ENCODE measurements at regions not wholly inside any gene's neighbourhood (a gene's known extent, or its start where the extent isn't known, plus 50 kb on each side); places are given as distances from the start of the nearest gene placed in this dataset.
"Not testable (repeated sequence)": the region's sequence is repeated elsewhere in the genome, so short reads cannot be mapped to it uniquely, and the experiment has no call there.

DNA sequence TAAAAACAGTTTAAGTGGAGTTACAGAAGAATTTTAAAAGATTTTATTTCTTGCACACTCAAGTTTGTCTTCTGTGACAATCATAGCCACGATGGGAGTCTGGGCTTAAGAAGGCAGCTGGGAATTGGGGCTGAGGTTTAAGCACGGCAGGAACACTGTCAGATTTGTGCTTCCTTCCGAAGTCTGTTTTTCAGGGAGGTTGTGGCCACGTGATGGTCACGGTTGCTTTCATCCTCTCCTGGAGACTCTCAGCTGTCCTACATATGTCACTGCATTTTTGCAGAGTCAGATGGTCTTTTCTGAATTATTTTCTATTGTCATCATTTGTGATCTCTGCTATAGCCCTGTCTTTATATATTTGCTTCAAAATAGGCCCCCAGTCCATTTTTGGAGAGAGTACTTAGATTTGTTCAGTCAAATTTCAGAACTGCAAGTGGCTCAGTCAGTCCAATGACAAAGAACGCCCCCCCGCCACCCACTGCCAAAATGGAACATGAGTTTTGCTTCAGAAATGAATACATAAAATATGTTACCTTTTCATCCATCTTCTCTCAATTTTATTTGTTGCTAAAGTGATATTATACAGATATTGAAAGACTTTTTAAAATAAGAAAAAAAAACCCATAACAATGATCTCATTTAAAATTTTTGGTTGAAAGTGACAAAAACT lies 111.8 kb upstream of the ZFP64 start:
- no peaks in the 10 kb centered on the region for H3K27me3 Mint-ChIP-seq
- no peak overlapping the region for H3K4me3 Mint-ChIP-seq
- H3K9me3 Mint-ChIP-seq (ENCODE audit: low read depth), result no peaks in the 10 kb centered on the region
- no peak overlapping the region for H3K27ac Mint-ChIP-seq
- H3K36me3 Mint-ChIP-seq, result no peaks in the 10 kb centered on the region
- H3K4me1 Mint-ChIP-seq (ENCODE audit: low read depth), result peaks cover 53% of the 10 kb centered on the region

DNA sequence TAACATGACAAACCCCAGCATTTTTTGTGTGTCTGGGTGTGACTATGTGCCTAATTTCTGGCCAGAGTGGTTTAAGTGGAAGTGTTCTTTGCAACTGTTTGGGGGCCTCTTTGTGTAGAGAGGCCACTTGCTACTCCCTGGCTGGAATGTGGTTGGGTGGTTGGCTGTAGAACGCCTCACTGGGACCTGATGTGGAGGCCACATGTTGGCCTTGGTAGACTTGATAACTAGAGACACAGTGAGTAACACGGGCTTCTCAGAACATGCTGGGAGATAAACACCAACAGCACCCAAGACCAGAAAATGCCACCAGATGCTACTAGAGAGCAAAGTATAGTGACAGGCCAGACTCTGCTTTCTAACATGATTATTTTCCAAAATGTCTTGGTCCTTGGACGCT lies 111.2 kb upstream of the ZFP64 start:
- H3K36me3 Mint-ChIP-seq, result no peaks in the 10 kb centered on the region
- H3K4me1 Mint-ChIP-seq (ENCODE audit: low read depth), result peaks cover 51% of the 10 kb centered on the region
- no peaks in the 10 kb centered on the region for H3K9me3 Mint-ChIP-seq (ENCODE audit: low read depth)
- no peak overlapping the region for H3K27ac Mint-ChIP-seq
- no peaks in the 10 kb centered on the region for H3K27me3 Mint-ChIP-seq
- H3K4me3 Mint-ChIP-seq, result no peak overlapping the region

DNA sequence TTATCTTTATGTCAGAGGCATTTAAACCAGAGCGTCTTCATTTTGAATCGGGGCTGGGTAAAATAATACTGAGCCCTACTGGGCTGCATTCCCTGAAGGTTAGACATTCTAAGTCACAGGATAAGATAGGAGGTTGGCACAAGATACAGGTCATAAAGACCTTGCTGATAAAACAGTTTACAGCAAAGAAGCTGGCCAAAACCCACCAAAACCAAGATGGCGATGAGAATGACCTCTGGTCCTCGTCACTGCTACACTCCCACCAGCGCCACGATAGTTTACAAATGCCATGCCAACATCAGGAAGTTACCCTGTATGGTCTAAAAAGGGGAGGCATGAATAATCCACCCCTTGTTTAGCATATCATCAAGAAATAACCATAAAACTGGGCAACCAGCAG lies 110.5 kb upstream of the ZFP64 start:
- H3K27me3 Mint-ChIP-seq; H3K36me3 Mint-ChIP-seq; H3K9me3 Mint-ChIP-seq (ENCODE audit: low read depth); H3K4me3 Mint-ChIP-seq: not testable (repeated sequence)
- H3K27ac Mint-ChIP-seq, result peak overlapping the region; percentile 74
- peaks cover 44% of the 10 kb centered on the region for H3K4me1 Mint-ChIP-seq (ENCODE audit: low read depth)

DNA sequence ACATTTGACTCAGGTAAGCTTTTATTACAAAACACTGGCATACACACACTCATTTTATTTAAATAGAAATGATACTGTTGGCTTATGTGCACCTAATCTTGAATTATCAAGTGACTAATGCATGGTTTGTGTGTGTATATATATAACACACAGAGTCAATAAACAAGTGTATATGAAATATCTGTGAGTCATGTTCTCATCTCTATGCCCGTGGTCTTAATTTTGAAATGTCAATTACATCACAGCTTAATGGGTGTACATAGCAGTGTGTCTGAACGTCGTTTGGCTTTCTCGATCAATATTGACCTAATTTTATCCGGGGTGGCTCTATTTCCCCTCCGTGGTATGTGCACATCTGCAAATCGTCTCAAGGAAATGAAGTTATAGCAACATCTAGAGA lies 104.0 kb upstream of the ZFP64 start:
- no peaks in the 10 kb centered on the region for H3K27me3 Mint-ChIP-seq
- no peak overlapping the region for H3K4me3 Mint-ChIP-seq
- H3K27ac Mint-ChIP-seq, result no peak overlapping the region
- H3K4me1 Mint-ChIP-seq (ENCODE audit: low read depth), result no peaks in the 10 kb centered on the region
- H3K36me3 Mint-ChIP-seq, result peaks cover 2% of the 10 kb centered on the region
- H3K9me3 Mint-ChIP-seq (ENCODE audit: low read depth), result peaks cover 8% of the 10 kb centered on the region

DNA sequence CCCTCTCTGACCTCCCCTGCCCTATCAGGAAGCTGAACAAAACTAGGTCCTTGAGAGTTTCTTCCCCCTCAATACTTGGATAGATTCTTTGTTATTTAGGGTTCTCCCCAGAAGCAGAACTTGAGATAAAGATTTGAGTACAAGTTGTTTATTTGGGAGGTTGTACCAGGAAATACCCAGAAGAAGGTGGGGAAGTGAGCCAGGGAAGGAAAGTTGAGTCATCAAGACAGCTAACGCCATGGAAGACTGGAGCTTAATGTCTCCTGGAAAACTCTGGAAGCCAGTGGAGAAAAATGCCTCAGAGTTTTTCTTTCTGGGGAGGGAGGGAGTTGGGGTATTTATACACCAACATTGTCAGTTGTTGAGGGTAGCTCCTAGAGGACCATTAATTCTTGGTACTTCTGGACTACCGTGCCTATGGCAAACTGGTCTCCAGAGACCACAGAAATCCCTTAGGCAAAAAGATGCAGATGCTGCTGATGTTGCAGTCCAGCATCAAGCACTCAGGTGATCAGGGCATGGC lies 102.6 kb upstream of the ZFP64 start:
- peaks cover 8% of the 10 kb centered on the region for H3K9me3 Mint-ChIP-seq (ENCODE audit: low read depth)
- no peak overlapping the region for H3K27ac Mint-ChIP-seq
- H3K4me3 Mint-ChIP-seq, result no peak overlapping the region
- peaks cover 2% of the 10 kb centered on the region for H3K36me3 Mint-ChIP-seq
- peaks cover 6% of the 10 kb centered on the region for H3K4me1 Mint-ChIP-seq (ENCODE audit: low read depth)
- H3K27me3 Mint-ChIP-seq, result no peaks in the 10 kb centered on the region

DNA sequence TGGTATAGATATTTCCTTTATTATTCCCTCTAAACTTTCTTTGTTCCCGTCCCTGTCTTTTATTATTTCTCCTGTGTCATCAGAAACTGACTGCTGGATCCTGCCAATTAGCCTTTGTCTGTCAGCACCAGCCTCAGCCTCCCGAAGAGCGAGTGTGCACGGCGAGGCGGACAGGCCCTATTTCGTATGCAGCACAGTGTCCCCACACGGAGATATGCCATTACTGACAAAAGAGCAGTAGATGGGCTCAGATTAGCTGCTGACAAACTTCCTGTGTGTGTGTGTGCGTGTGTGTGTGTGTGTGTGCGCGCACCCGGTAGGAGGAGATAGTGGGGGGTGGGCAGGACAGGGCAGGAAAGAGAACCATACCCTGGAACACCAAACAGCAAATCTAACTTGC lies 99.5 kb upstream of the ZFP64 start:
- Mint-ChIP-seq H3K4me3 (no peak overlapping the region), H3K9me3 (ENCODE audit: low read depth) (peaks cover 8% of the 10 kb centered on the region), H3K27ac (no peak overlapping the region), H3K27me3 (no peaks in the 10 kb centered on the region), H3K36me3 (peaks cover 2% of the 10 kb centered on the region), H3K4me1 (ENCODE audit: low read depth) (peaks cover 14% of the 10 kb centered on the region)

DNA sequence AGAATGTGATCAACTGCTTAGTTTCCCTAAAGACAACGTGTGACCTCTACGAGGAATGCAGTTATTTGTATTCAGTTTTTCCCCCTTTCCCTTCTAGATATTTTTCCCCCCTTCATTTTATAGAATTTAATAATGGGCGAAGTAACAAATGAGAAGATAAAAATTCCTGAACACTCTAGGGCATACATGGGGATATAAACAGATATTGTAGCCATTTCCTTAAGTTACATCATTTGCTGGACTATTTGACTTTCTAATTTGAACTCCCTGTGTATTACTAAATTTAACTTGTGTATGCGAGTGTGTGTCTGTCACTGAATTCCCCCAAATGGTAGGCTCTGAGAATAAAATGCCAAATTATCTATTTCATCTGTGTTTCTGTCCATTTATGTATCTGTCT lies 99.0 kb upstream of the ZFP64 start:
- peaks cover 8% of the 10 kb centered on the region for H3K9me3 Mint-ChIP-seq (ENCODE audit: low read depth)
- H3K27ac Mint-ChIP-seq, result no peak overlapping the region
- peaks cover 2% of the 10 kb centered on the region for H3K36me3 Mint-ChIP-seq
- peaks cover 14% of the 10 kb centered on the region for H3K4me1 Mint-ChIP-seq (ENCODE audit: low read depth)
- no peak overlapping the region for H3K4me3 Mint-ChIP-seq
- H3K27me3 Mint-ChIP-seq, result no peaks in the 10 kb centered on the region

DNA sequence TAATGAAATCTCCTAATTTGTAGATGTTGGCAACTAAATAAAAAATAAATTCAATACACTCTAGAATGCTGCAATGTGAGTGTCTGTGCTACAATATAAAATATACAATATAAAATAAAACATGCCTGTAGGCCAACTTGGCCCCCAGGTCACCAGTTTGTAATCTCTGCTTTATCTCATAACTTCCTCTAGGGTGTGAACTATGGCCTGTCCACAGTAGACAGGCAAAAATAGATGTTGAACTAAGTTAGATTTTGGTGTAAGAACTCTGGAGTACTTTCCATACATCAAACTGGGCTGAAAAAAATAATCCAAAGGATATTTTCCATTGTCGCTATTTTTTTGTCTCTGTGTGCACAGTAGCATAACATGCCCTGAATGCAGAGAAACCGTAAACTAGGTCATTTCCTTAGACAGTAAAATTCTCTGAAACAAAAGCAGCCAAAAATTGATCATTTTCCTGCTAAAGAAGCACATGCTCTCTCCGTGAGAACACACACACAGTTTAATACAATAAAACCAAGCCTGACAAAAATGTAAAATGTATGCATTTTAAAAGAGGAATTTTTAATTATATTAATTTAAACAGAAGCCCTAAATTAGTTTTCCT lies 98.5 kb upstream of the ZFP64 start:
- peaks cover 2% of the 10 kb centered on the region for H3K36me3 Mint-ChIP-seq
- no peak overlapping the region for H3K4me3 Mint-ChIP-seq
- H3K27me3 Mint-ChIP-seq, result no peaks in the 10 kb centered on the region
- H3K27ac Mint-ChIP-seq, result no peak overlapping the region
- peaks cover 8% of the 10 kb centered on the region for H3K9me3 Mint-ChIP-seq (ENCODE audit: low read depth)
- H3K4me1 Mint-ChIP-seq (ENCODE audit: low read depth), result peaks cover 14% of the 10 kb centered on the region

DNA sequence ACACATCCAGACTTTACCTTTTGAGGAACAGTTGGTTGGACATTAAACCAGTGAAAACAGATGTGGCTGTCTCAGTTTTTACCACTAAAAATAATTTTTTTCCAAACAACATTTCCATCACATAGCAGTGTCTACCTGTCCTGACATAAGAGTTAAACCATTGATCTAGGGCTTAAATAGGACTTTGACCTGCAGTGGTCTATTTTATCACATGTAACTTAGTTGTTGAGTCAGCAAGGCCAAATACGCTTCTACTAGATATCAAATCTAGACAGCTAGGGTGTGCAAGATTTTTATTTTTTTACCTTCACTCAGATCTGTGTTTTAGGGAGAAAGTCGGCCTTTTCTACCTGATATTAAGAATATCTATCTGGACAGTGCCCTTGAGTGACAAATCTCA lies 88.8 kb upstream of the ZFP64 start:
- no peaks in the 10 kb centered on the region for H3K36me3 Mint-ChIP-seq
- H3K4me1 Mint-ChIP-seq (ENCODE audit: low read depth), result no peaks in the 10 kb centered on the region
- no peak overlapping the region for H3K27ac Mint-ChIP-seq
- no peaks in the 10 kb centered on the region for H3K9me3 Mint-ChIP-seq (ENCODE audit: low read depth)
- peaks cover 5% of the 10 kb centered on the region for H3K27me3 Mint-ChIP-seq
- H3K4me3 Mint-ChIP-seq, result no peak overlapping the region

DNA sequence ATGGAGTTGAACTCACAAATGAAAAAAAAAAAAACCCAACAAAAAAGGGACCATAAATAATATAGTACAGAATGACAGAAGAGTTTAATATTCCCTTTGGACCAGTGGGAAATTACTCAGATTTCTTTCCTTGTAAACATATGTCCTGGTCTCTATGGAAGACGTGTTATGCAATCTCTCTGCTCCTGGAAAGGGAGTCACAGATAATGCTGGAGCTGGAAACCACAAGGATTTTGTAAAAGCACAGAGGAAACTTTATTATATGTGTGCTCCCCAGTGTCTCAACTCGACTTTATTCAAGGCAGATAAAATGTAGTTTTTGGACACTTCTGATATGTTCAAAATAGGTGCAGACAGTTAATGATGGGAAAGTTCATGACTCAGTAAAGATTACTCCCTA lies 88.1 kb upstream of the ZFP64 start:
- Mint-ChIP-seq H3K27ac (no peak overlapping the region), H3K27me3 (peaks cover 5% of the 10 kb centered on the region), H3K4me1 (ENCODE audit: low read depth) (no peaks in the 10 kb centered on the region), H3K9me3 (ENCODE audit: low read depth) (no peaks in the 10 kb centered on the region), H3K36me3 (no peaks in the 10 kb centered on the region), H3K4me3 (no peak overlapping the region)

DNA sequence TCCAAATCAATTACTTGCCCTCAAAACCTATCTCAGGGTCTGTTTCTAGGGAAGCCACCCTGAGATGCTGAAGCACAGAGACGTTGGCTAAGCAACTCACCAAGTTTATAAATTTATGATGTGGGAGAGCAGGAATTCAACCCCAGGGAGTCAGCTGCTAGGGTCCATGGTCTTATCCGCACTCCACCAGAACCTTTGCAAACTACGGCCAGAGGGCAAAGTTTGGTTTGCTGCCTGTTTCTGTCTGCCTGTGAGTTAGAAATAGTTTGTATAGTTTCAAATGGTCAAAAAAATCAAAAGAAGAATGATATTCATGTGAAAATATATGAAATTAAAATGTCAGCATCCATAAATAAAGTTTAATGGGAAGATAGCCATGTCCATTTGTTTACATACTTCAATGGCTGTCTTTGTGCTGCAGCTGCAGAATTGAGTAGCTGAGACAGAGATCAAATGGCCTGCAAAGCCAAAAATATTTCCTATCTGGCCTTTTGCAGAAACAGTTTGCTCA lies 83.7 kb upstream of the ZFP64 start:
- H3K4me3 Mint-ChIP-seq, result no peak overlapping the region
- H3K27me3 Mint-ChIP-seq, result no peaks in the 10 kb centered on the region
- no peak overlapping the region for H3K27ac Mint-ChIP-seq
- H3K9me3 Mint-ChIP-seq (ENCODE audit: low read depth), result no peaks in the 10 kb centered on the region
- H3K4me1 Mint-ChIP-seq (ENCODE audit: low read depth), result no peaks in the 10 kb centered on the region
- no peaks in the 10 kb centered on the region for H3K36me3 Mint-ChIP-seq

DNA sequence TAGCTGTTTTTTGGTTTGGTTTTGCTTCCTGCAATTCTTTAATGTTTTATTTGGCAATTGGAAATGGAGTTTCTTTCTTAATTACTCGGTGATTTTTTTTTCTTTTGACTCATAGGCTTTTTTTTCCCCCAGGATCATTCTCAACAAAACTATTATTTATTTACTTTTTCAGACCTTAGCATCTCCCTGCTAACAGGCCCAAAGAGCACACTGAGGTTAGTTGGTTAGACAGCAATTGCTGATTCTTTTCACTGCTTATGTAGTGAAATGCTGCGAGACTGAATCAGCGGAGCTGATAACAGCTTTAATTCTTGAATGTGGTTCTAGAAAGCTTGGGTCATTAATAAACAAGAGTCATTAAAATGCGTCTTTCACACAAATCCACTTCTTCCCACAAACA lies 79.1 kb upstream of the ZFP64 start:
- H3K4me1 Mint-ChIP-seq (ENCODE audit: low read depth), result peaks cover 2% of the 10 kb centered on the region
- no peak overlapping the region for H3K27ac Mint-ChIP-seq
- no peak overlapping the region for H3K4me3 Mint-ChIP-seq
- H3K27me3 Mint-ChIP-seq, result peaks cover 1% of the 10 kb centered on the region
- no peaks in the 10 kb centered on the region for H3K36me3 Mint-ChIP-seq
- no peaks in the 10 kb centered on the region for H3K9me3 Mint-ChIP-seq (ENCODE audit: low read depth)

DNA sequence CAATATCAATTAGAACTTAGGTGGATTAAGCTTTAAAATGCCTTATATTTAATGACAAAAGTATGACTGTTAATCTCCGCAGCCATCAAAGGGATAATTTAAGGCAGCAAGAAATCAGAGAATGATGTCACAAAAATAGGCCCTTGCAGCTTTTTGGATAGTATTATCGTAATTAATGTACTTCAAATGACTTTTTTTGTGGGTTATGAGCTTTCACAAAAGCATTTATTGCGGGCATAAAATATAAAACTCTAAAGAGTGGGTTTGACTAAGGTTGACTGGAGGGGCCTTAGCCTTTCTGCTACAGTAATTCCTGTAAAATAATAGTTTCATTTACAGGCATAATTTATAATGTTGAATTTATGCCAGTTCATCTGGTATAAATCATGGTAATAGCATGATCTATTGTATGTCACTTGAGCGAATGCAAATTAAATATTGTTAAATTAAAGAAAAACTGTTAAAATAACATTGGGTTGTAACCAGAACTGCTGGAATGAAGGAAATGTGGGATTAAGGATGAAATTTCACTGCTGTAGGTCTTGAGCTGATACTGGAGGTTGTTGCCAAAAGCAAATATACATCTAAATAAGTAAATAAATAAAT lies 78.5 kb upstream of the ZFP64 start:
- peaks cover 2% of the 10 kb centered on the region for H3K4me1 Mint-ChIP-seq (ENCODE audit: low read depth)
- no peaks in the 10 kb centered on the region for H3K36me3 Mint-ChIP-seq
- H3K27ac Mint-ChIP-seq, result no peak overlapping the region
- H3K4me3 Mint-ChIP-seq, result no peak overlapping the region
- H3K9me3 Mint-ChIP-seq (ENCODE audit: low read depth), result no peaks in the 10 kb centered on the region
- H3K27me3 Mint-ChIP-seq, result peaks cover 5% of the 10 kb centered on the region

DNA sequence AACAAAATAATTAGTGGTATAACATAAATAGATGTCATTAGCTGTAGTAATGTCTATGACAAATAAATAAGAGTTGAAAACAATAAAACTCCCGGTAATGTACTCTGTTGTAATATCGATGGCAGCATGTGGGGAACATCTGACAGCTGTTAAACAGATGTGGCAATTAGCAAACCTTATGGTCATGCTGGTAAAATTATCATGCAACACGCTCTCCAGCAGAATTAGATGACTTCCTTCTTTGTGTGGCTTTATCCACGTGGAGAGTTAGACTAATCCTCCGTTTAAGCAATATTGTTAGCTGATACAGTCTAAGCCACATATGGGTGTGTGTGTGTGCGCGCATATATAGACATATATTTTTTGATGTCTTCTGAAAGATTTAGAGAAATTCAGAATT lies 77.7 kb upstream of the ZFP64 start:
- Mint-ChIP-seq H3K4me3 (no peak overlapping the region), H3K27ac (no peak overlapping the region), H3K36me3 (no peaks in the 10 kb centered on the region), H3K4me1 (ENCODE audit: low read depth) (peaks cover 2% of the 10 kb centered on the region), H3K9me3 (ENCODE audit: low read depth) (no peaks in the 10 kb centered on the region), H3K27me3 (peaks cover 5% of the 10 kb centered on the region)

DNA sequence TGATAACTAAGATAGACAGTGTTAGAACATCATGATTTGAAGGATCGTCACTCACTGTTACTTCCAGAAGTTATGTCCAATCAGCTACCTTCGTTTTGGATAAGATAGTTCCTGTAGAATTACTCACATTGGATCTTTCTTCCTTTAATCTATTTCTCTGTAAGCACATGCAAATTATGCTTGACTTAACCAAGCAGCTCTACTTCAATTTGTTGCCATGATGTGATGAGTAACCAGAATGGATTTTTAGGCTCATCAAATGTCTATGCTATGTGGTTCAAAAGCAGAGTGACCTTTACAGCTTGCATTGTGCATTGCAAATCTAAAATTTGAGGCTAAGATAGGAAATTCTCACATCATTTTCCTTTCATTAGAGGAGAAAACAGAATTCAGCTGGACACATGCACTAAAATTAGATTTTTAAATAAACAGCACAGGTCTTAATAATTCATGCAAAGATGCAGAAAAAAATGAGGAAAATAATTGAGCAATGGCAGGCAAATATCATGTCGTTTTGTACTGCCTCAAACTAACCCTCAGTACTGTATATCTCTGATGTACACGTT lies 76.7 kb upstream of the ZFP64 start:
- Mint-ChIP-seq H3K27ac (no peak overlapping the region), H3K4me1 (ENCODE audit: low read depth) (peaks cover 2% of the 10 kb centered on the region), H3K36me3 (no peaks in the 10 kb centered on the region), H3K9me3 (ENCODE audit: low read depth) (no peaks in the 10 kb centered on the region), H3K4me3 (no peak overlapping the region), H3K27me3 (peaks cover 7% of the 10 kb centered on the region)
